Endothelial cell of umbilical vein (primary cell): ENCODE measurements at regions not wholly inside any gene's neighbourhood (a gene's known extent, or its start where the extent isn't known, plus 50 kb on each side); places are given as distances from the start of the nearest gene placed in this dataset.

Experiments
- BruUV-seq: library from RNA; stranded (reverse); fragments of 400-500 nt; replicated peaks from 2 replicates; lab custom pipeline; 2021; lab: Mats Ljungman, UMichigan
- CTCF ChIA-PET: fragments of 300-600, 350-600 bp; sonication (Branson Sonifier 250); formaldehyde crosslinking; loops from one replicate; lab custom pipeline; 2021; ENCODE audit warnings: antibody characterized with exemption, inconsistent platforms; lab: Charles Lee
- POLR2A ChIA-PET: fragments of 300-600, 350-600 bp; sonication (Branson Sonifier 250); formaldehyde crosslinking; loops from one replicate; lab custom pipeline; 2021; ENCODE audit warnings: antibody characterized with exemption, inconsistent platforms; lab: Charles Lee
- DNase-seq: peaks from one replicate; pipeline ENCODE4 v3.0.0-alpha.2; 2011; ENCODE audit warnings: low read depth, low spot score
- FAIRE-seq: peaks from 2 replicates; lab custom pipeline; 2011; peaks lifted over from hg19 to GRCh38; lab: Jason Lieb, UNC
- H2AFZ ChIP-seq: 2 replicates; pipeline ENCODE4 v1.6.0; 2012; ENCODE audit warnings: low read depth, low read length, control low read depth, inconsistent platforms
- H3K27ac ChIP-seq: 2 replicates; pipeline ENCODE4 v1.5.1; 2011; ENCODE audit warnings: low read depth, mild to moderate bottlenecking, control low read depth, low read length, moderate library complexity; ENCODE audit not compliant: insufficient read depth
- H3K27me3 ChIP-seq, 2 experiments: 2 replicates each; pipeline versions ENCODE4 v1.6.0 to v1.6.1; 2011; ENCODE audit warnings: low read length in 2 of 2, mixed read lengths in 1 of 2; ENCODE audit not compliant: control insufficient read depth in 2 of 2, insufficient read depth in 2 of 2
- H3K36me3 ChIP-seq, 2 experiments: 2 replicates in 1 of 2; 3 replicates in 1 of 2; pipeline ENCODE4 v1.5.1; 2011; ENCODE audit warnings: low read length in 2 of 2, mild to moderate bottlenecking in 1 of 2, moderate library complexity in 1 of 2; ENCODE audit not compliant: control insufficient read depth in 2 of 2, insufficient read depth in 2 of 2; ENCODE audit errors: extremely low read depth in 1 of 2
- H3K4me1 ChIP-seq: 3 replicates; pipeline ENCODE4 v1.5.1; 2011; ENCODE audit warnings: mild to moderate bottlenecking, low read length; ENCODE audit not compliant: control insufficient read depth, insufficient read depth; ENCODE audit errors: extremely low read depth
- H3K4me2 ChIP-seq: 2 replicates; pipeline ENCODE4 v1.6.1; 2011; ENCODE audit warnings: low read length, control low read depth, mixed read lengths; ENCODE audit not compliant: insufficient read depth
- H3K4me3 ChIP-seq, 3 experiments: fragments of 200-600 bp in 1 of 3; sonication (generic), shearing (Covaris generic) in 1 of 3; replicated peaks in 1 of 3; 2 replicates each; pipeline ENCODE4 v1.5.1; 2011 to 2016; ENCODE audit warnings: control low read depth in 3 of 3, low read length in 3 of 3, mild to moderate bottlenecking in 2 of 3, inconsistent platforms in 1 of 3, low read depth in 1 of 3, moderate library complexity in 1 of 3; ENCODE audit not compliant: insufficient read depth in 1 of 3
- H3K79me2 ChIP-seq: 2 replicates; pipeline ENCODE4 v1.6.0; 2012; ENCODE audit warnings: low read length, inconsistent platforms; ENCODE audit not compliant: control insufficient read depth, insufficient read depth
- H3K9ac ChIP-seq: replicated peaks from 2 replicates; pipeline ENCODE3; 2011; ENCODE audit warnings: low read length, control low read depth; ENCODE audit not compliant: insufficient read depth; ENCODE audit errors: extremely low read depth
- H3K9me1 ChIP-seq: replicated peaks from 3 replicates; pipeline ENCODE4 v1.6.0; 2011; ENCODE audit warnings: mild to moderate bottlenecking, low read length; ENCODE audit not compliant: control insufficient read depth, insufficient read depth; ENCODE audit errors: extremely low read depth
- H3K9me3 ChIP-seq: replicated peaks from 2 replicates; pipeline ENCODE4 v1.5.1; 2012; ENCODE audit warnings: low read length, inconsistent platforms; ENCODE audit not compliant: control insufficient read depth, insufficient read depth
- H4K20me1 ChIP-seq: replicated peaks from 2 replicates; pipeline ENCODE3; 2011; ENCODE audit warnings: mild to moderate bottlenecking, low read length; ENCODE audit not compliant: control insufficient read depth, insufficient read depth; ENCODE audit errors: extremely low read depth
- CTCF ChIP-seq, 2 donors: IDR thresholded peaks; 1 replicate in 1 of 2; 2 replicates in 1 of 2; pipeline ENCODE4 v1.5.1; 2011; ENCODE audit warnings: low read length in 2 of 2, mild to moderate bottlenecking in 2 of 2, moderate library complexity in 2 of 2, control low read depth in 1 of 2, inconsistent platforms in 1 of 2, low read depth in 1 of 2; ENCODE audit not compliant: insufficient read depth in 1 of 2; ENCODE audit errors: extremely low read depth in 1 of 2
- EZH2 ChIP-seq: IDR thresholded peaks from 2 replicates; pipeline ENCODE4 v1.6.1; 2012; ENCODE audit warnings: borderline replicate concordance, low read depth, mild to moderate bottlenecking, moderate library complexity, low read length, inconsistent platforms; ENCODE audit not compliant: severe bottlenecking
- FOS ChIP-seq: IDR thresholded peaks from 2 replicates; pipeline ENCODE4 v1.6.1; 2011; ENCODE audit warnings: mild to moderate bottlenecking, low read length, moderate library complexity, borderline replicate concordance; ENCODE audit not compliant: insufficient read depth
- GATA2 ChIP-seq: IDR thresholded peaks from 2 replicates; pipeline ENCODE4 v1.7.0; 2011; ENCODE audit warnings: low read depth, mild to moderate bottlenecking, moderate library complexity, mixed read lengths, low read length; ENCODE audit not compliant: insufficient read length, insufficient read depth
- JUN ChIP-seq: IDR thresholded peaks from 2 replicates; pipeline ENCODE4 v1.6.1; 2011; ENCODE audit warnings: borderline replicate concordance, low read depth; ENCODE audit not compliant: insufficient read length, insufficient read depth
- MAX ChIP-seq: IDR thresholded peaks from 2 replicates; pipeline ENCODE4 v1.6.1; 2011; ENCODE audit not compliant: insufficient read depth, insufficient read length
- MYC ChIP-seq: IDR thresholded peaks from one replicate; pipeline ENCODE4 v1.6.1; 2011; ENCODE audit warnings: mild to moderate bottlenecking, low read depth, low read length
- POLR2A ChIP-seq: IDR thresholded peaks from 2 replicates; pipeline ENCODE4 v1.6.1; 2012; ENCODE audit warnings: low read depth, mild to moderate bottlenecking, control low read depth, low read length
- POLR2AphosphoS5 ChIP-seq: IDR thresholded peaks from 2 replicates; pipeline ENCODE4 v1.6.1; 2012; ENCODE audit warnings: low read depth, mild to moderate bottlenecking, control low read depth, low read length, moderate library complexity; ENCODE audit not compliant: insufficient read depth
- dilution Hi-C: fragments of 300-500 bp; cut with MboI; formaldehyde crosslinking; loops from one replicate; pipeline ENCODE4 v1.15.0; 2019; ENCODE audit warnings: low sequenced_read_pairs; ENCODE audit not compliant: extremely low pct_ligation_motif_present
- intact Hi-C: fragments of 100-400 bp; cut with micrococcal nuclease; formaldehyde crosslinking; loops from one replicate; pipeline ENCODE4 v1.10.0; 2022

- H3K4me3 ChIP-seq: no peak overlapping the region
- no peaks in the 10 kb centered on the region for H3K4me1 ChIP-seq
- BruUV-seq: no TSS peak
- FAIRE-seq (no peak), DNase-seq (no peak)
- H3K4me2 ChIP-seq: no peak overlapping the region
- no peaks in the 10 kb centered on the region for H3K9me3 ChIP-seq
- H2AFZ ChIP-seq: no peak overlapping the region
- H4K20me1 ChIP-seq: no peaks in the 10 kb centered on the region
- H3K27ac ChIP-seq: no peak overlapping the region
- dilution Hi-C loops (no loop called here), intact Hi-C loops (no loop called here)
- no peaks in the 10 kb centered on the region for H3K9me1 ChIP-seq
- POLR2A ChIA-PET: no interaction called here
- H3K79me2 ChIP-seq: no peaks in the 10 kb centered on the region
- CTCF ChIA-PET: no interaction called here
- H3K36me3 ChIP-seq: no peaks in the 10 kb centered on the region
- H3K9ac ChIP-seq: no peak overlapping the region
- H3K27me3 ChIP-seq: peaks cover 0 to under 1% of the 10 kb centered on the region in 2 experiments
- TF ChIP-seq JUN: no peak
- TF ChIP-seq GATA2: no peak
- TF ChIP-seq MYC: no peak
- TF ChIP-seq EZH2: no peak
- no peak for TF ChIP-seq POLR2AphosphoS5
- TF ChIP-seq MAX: no peak
- no peak for TF ChIP-seq FOS
- TF ChIP-seq POLR2A: no peak
- no peak for TF ChIP-seq CTCF (IDR thresholded peaks at IDR 0.05; ENCODE audit: extremely low read depth in 1 of 2, insufficient read depth in 1 of 2, low read depth in 1 of 2, low read length in 2 of 2)
Observed at GRCh38 chr2:16008331-16008850, 68.0 kb downstream of the MYCN start.
